SHP77 treated with DMSO at 0.1 percent for 48 hours (cell line): ENCODE measurements at regions not wholly inside any gene's neighbourhood (a gene's known extent, or its start where the extent isn't known, plus 50 kb on each side); places are given as distances from the start of the nearest gene placed in this dataset.
"Not testable (repeated sequence)": the region's sequence is repeated elsewhere in the genome, so short reads cannot be mapped to it uniquely, and the experiment has no call there.

Source experiments
- DNase-seq: peaks from one replicate; lab custom pipeline; 2025; lab: John Stamatoyannopoulos, UW

- no peak for DNase-seq
Measured at GRCh38 chr5:44539602-44539919, 150.3 kb upstream of the FGF10 start.

DNA sequence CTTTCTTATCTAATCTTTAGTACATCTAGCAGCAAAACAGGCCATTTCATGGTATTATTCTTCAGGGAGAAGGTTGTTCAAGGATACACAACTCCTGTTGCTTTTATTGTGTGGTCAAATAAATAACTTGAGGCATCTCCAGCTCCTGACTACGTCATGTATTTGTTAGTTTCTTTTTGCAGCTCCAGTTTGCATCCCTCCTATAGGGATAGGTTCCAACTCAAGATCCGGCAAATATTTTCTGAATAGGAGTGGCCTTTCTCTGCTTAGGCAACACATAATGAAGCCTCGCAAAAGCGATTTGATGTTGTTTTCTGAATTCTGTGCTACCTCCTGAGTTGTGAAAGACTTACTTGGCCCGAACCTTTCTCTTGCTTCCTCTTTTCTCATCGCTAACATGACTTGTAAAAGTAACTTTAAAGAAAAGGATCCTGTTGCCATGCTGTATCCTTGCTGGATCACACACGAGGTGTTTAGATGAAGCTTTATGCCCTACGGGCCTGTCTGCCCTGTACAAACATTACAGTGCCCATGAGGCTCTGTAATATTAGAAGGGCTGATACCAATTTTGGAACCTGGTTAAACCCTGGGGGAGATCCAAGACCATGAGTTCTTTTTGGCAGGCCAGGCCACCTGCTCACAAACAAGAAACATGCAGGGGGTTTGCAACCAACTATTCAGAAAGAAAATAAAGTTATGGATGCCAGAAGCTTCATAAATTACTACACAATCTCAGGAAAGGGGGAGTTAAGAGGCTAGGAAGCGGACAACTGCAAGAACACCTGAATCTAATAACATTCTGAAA, 149.8 kb upstream of the FGF10 start:
- DNase-seq = no peak

DNA sequence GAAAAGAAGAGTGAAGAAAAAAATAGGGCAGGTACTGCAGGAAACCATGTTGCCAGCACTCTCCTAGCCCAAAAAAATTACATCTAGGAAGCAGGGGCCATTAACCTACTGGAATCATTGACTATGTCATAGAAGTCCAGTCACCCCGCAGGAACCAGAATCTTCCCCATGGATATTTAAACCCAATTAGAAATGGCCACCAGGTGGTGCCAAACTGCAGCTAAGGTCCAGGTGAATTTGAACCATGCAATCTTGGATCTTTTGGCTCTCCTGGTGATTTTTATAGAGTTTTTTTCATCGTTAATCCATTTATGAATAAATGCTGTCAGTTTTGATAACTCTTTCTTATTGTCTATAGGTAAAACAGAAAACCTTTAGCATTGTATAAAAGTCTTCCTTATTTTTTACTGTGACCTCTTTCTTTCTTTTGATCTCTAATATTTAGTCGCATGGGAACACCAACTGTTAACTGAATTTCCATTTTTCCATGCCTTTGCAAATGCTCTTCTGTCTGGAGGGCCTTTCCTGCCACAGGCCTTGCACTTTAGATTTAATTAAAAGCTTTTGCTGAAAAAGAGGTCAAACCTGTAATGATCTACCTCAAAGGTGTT, 147.5 kb upstream of the FGF10 start:
- no peak for DNase-seq

- DNase-seq = no peak
Measured at GRCh38 chr5:44535621-44536020, 146.4 kb upstream of the FGF10 start.

- DNase-seq = no peak
Measured at GRCh38 chr5:44532981-44533380, 143.8 kb upstream of the FGF10 start.

DNA sequence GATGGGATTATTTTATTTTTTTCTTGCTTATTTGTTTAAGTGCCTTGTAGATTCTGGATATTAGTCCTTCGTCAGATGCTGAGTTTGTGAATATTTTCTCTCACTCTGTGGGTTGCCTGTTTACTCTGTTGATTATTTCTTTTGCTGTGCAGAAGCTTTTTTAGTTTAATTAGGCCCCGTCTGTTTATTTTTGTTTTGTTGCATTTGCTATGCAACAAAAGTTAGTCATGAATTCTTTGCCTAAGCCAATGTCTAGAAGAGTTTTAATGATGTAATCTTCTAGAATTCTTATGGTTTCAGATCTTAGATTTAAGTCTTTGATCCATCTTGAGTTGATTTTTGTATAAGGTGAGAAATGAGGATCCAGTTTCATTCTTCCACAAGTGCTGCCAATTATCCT, 142.5 kb upstream of the FGF10 start:
- not testable (repeated sequence) for DNase-seq

DNA sequence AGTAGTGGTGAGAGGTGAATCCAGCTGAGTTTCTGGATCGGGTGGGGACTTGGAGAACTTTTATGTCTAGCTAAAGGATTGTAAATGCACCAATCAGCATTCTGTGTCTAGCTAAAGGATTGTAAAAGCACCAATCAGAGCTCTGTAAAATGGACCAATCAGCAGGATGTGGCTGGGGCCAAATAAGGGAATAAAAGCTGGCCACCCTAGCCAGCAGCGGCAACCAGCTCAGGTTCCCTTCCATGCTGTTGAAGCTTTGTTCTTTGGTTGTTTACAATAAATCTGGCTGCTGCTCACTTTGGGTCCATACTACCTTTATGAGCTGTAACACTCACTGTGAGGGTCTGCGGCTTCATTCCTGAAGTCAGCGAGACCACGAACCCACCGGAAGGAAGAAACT, 141.6 kb upstream of the FGF10 start:
- DNase-seq = not testable (repeated sequence)

GRCh38 chr5:44511596-44511995, 122.4 kb upstream of the FGF10 start:
- DNase-seq = no peak

GRCh38 chr5:44506561-44506960, 117.3 kb upstream of the FGF10 start:
- DNase-seq = no peak

DNA sequence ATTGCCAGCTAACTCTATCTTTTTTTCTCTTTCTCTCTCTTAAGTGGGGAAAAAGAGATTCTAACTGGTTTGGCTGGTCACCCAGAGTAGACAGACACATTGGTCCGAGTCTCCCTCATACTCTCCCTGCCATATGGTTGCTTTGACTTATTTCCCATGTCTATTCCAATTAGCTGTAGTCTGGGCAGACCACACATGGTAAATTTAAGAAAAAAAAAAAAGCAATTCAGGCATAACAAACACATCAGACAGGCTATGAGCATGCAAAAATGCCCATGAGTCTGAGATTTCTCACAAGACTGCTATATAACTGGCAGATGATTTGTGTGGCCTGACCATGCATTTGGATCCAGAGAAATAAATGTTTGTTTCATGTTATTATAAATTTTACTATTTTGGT, 110.2 kb upstream of the FGF10 start:
- DNase-seq = no peak

DNA sequence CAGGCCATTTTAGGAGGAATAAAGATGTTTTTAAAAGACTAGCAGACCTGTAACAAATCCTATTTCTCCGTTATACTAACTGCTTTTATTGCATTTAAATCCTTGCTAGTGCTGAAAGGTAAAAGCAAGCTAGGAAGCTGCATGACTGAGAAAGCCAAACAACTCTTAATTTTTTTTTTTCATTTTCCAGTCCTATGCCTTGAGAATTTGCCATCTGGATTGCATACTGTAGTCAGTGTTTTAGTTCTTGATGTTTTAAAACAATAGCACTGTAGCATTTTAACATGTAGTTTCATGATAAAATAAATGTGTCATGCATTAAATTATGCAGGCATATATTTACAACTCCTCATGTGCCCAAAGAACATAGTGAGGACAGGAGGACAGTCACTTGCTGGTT, 108.4 kb upstream of the FGF10 start:
- no peak for DNase-seq

- DNase-seq = no peak
Measured at GRCh38 chr5:44495280-44495679, 106.1 kb upstream of the FGF10 start.

- DNase-seq = no peak
Measured at GRCh38 chr5:44489759-44490158, 100.5 kb upstream of the FGF10 start.

GRCh38 chr5:44486591-44486990, 97.4 kb upstream of the FGF10 start:
- no peak for DNase-seq

DNA sequence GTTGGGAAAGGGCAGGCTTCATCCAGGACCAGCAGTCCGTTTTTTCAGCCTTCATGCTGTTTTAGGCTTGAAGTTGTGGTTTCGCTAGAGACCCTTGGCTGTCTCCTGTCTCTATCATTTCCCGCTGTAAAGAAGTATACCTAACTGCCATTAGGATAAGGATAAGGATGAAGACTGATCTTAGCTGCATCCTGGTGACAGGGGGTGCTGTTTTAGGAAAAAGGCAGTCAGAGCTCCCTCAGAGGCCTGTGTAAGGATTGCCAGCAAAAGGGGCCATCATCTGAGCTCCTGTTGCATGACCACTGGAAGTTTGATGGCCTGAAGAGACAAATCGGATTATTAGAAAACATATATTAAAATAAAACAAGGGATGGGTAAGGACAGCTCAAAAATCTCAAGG, 64.8 kb upstream of the FGF10 start:
- DNase-seq = no peak

DNA sequence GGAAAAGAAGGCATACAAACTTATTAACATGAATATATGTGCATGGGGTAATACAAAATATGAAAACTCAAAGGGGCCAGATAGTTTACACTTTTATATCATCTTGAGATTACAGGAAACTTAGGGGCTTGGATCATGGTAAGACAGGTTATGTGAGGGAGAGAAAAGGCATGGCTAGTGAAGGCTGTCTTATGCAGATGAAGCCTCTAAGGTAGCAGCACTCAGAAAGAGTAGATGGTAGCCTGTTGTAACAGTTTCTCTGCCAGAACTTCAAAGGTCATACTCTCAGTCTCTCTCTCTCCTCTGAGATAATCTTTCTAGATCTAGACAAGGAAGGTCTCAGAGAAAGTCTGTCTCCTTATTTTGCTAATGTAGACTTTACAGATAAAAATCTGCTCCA, 57.2 kb upstream of the FGF10 start:
- DNase-seq = no peak

- no peak for DNase-seq
Measured at GRCh38 chr5:44443172-44443571, 54.0 kb upstream of the FGF10 start.

GRCh38 chr5:44441460-44441859, 52.2 kb upstream of the FGF10 start:
- DNase-seq = no peak

- no peak for DNase-seq
Measured at GRCh38 chr5:44440186-44440585, 51.0 kb upstream of the FGF10 start.
